Esophagus squamous epithelium (tissue), 4 donors: ENCODE measurements at regions not wholly inside any gene's neighbourhood (a gene's known extent, or its start where the extent isn't known, plus 50 kb on each side); places are given as distances from the start of the nearest gene placed in this dataset.

Experiments used
- CTCF ChIP-seq, 6 experiments: fragments of 450-650 bp in 4 of 6; fragments of 200-600 bp in 2 of 6; sonication (generic) in 2 of 6; IDR thresholded peaks; one replicate each; pipeline ENCODE4 v1.5.1; 2016 to 2019; ENCODE audit warnings: antibody characterized with exemption in 6 of 6, mild to moderate bottlenecking in 4 of 6, moderate library complexity in 4 of 6
- POLR2A ChIP-seq, 4 donors: fragments of 450-650 bp; IDR thresholded peaks; one replicate each; pipeline ENCODE4 v1.6.1; 2017; ENCODE audit warnings: antibody characterized with exemption in 4 of 4, mild to moderate bottlenecking in 4 of 4, moderate library complexity in 3 of 4

GRCh38 chr2:109685453-109685852, 71.3 kb downstream of the SOWAHC start:
- no peak for TF ChIP-seq CTCF (IDR thresholded peaks at IDR 0.05)
- no peak for TF ChIP-seq POLR2A (IDR thresholded peaks at IDR 0.05)
